ENCODE measurements at regions not wholly inside any gene's neighbourhood (a gene's known extent, or its start where the extent isn't known, plus 50 kb on each side); places are given as distances from the start of the nearest gene placed in this dataset.

GRCh38 chr20:52630138-52630537 lies 342.0 kb upstream of the TSHZ2 start:
- TF ChIP-seq CTCF (conservative IDR thresholded peaks at IDR 0.05; ENCODE audit: low read depth, low read length), result no peak
- no peak for TF ChIP-seq EZH2 (IDR thresholded peaks at IDR 0.05; ENCODE audit: borderline replicate concordance, low read depth, low read length, poor library complexity, severe bottlenecking)
